ENCODE measurements at regions not wholly inside any gene's neighbourhood (a gene's known extent, or its start where the extent isn't known, plus 50 kb on each side); places are given as distances from the start of the nearest gene placed in this dataset.

- no peaks in the 10 kb centered on the region for H3K36me3 ChIP-seq (ENCODE audit: control insufficient read depth, insufficient read depth, low read length)
- TF ChIP-seq CTCF (IDR thresholded peaks at IDR 0.05; ENCODE audit: insufficient read depth, low read length, severe bottlenecking), result no peak
- H3K4me3 ChIP-seq (ENCODE audit: low read depth, low read length), result no peak overlapping the region
- H3K27me3 ChIP-seq (ENCODE audit: control insufficient read depth, insufficient read depth, low read length), result no peaks in the 10 kb centered on the region
- FAIRE-seq, result no peak
- no peak for DNase-seq (ENCODE audit: low read depth)
Measured at GRCh38 chr7:8975681-8976080, 542.3 kb downstream of the NXPH1 start.

GRCh38 chr7:8982338-8982992 lies 549.1 kb downstream of the NXPH1 start:
- Histone ChIP-seq H3K27me3 (ENCODE audit: control insufficient read depth, insufficient read depth, low read length) (no peaks in the 10 kb centered on the region), H3K36me3 (ENCODE audit: control insufficient read depth, insufficient read depth, low read length) (no peaks in the 10 kb centered on the region), H3K4me3 (ENCODE audit: low read depth, low read length) (no peak overlapping the region)
- FAIRE-seq (no peak), DNase-seq (ENCODE audit: low read depth) (no peak)
- no peak for TF ChIP-seq CTCF (IDR thresholded peaks at IDR 0.05; ENCODE audit: insufficient read depth, low read length, severe bottlenecking)

GRCh38 chr7:8985255-8985654 lies 551.8 kb downstream of the NXPH1 start:
- no peak overlapping the region for H3K4me3 ChIP-seq (ENCODE audit: low read depth, low read length)
- no peaks in the 10 kb centered on the region for H3K36me3 ChIP-seq (ENCODE audit: control insufficient read depth, insufficient read depth, low read length)
- DNase-seq (ENCODE audit: low read depth) (no peak), FAIRE-seq (no peak)
- no peak for TF ChIP-seq CTCF (IDR thresholded peaks at IDR 0.05; ENCODE audit: insufficient read depth, low read length, severe bottlenecking)
- no peaks in the 10 kb centered on the region for H3K27me3 ChIP-seq (ENCODE audit: control insufficient read depth, insufficient read depth, low read length)

- DNase-seq (ENCODE audit: low read depth) (no peak), FAIRE-seq (no peak)
- Histone ChIP-seq H3K4me3 (ENCODE audit: low read depth, low read length) (no peak overlapping the region), H3K27me3 (ENCODE audit: control insufficient read depth, insufficient read depth, low read length) (no peaks in the 10 kb centered on the region), H3K36me3 (ENCODE audit: control insufficient read depth, insufficient read depth, low read length) (no peaks in the 10 kb centered on the region)
- no peak for TF ChIP-seq CTCF (IDR thresholded peaks at IDR 0.05; ENCODE audit: insufficient read depth, low read length, severe bottlenecking)
Measured at GRCh38 chr7:8988267-8988666, 554.9 kb downstream of the NXPH1 start.

GRCh38 chr7:8991159-8991558 lies 557.8 kb downstream of the NXPH1 start:
- Histone ChIP-seq H3K27me3 (ENCODE audit: control insufficient read depth, insufficient read depth, low read length) (no peaks in the 10 kb centered on the region), H3K36me3 (ENCODE audit: control insufficient read depth, insufficient read depth, low read length) (no peaks in the 10 kb centered on the region), H3K4me3 (ENCODE audit: low read depth, low read length) (no peak overlapping the region)
- no peak for TF ChIP-seq CTCF (IDR thresholded peaks at IDR 0.05; ENCODE audit: insufficient read depth, low read length, severe bottlenecking)
- FAIRE-seq (no peak), DNase-seq (ENCODE audit: low read depth) (no peak)

- FAIRE-seq, result no peak
- no peak for TF ChIP-seq CTCF (IDR thresholded peaks at IDR 0.05; ENCODE audit: insufficient read depth, low read length, severe bottlenecking)
- Histone ChIP-seq H3K36me3 (ENCODE audit: control insufficient read depth, insufficient read depth, low read length) (no peaks in the 10 kb centered on the region), H3K27me3 (ENCODE audit: control insufficient read depth, insufficient read depth, low read length) (no peaks in the 10 kb centered on the region), H3K4me3 (ENCODE audit: low read depth, low read length) (no peak overlapping the region)
- no peak for DNase-seq (ENCODE audit: low read depth)
Measured at GRCh38 chr7:8998762-8999161, 565.4 kb downstream of the NXPH1 start.
